Retinal pigment epithelial cell (primary cell): ENCODE measurements at regions not wholly inside any gene's neighbourhood (a gene's known extent, or its start where the extent isn't known, plus 50 kb on each side); places are given as distances from the start of the nearest gene placed in this dataset.

ENCODE experiments used
- DNase-seq: peaks from one replicate; pipeline ENCODE4 v3.0.0-alpha.2; 2010; ENCODE audit warnings: low read depth
- H3K4me3 ChIP-seq: 2 replicates; pipeline ENCODE4 v1.5.1; 2011; ENCODE audit warnings: mild to moderate bottlenecking, low read length, control low read depth, moderate library complexity
- TF ChIP-seq, protein P1 (sequence below): conservative IDR thresholded peaks from 2 replicates; pipeline ENCODE4 v1.5.1; 2011; ENCODE audit warnings: low read depth, low read length, control low read depth, inconsistent platforms

DNA sequence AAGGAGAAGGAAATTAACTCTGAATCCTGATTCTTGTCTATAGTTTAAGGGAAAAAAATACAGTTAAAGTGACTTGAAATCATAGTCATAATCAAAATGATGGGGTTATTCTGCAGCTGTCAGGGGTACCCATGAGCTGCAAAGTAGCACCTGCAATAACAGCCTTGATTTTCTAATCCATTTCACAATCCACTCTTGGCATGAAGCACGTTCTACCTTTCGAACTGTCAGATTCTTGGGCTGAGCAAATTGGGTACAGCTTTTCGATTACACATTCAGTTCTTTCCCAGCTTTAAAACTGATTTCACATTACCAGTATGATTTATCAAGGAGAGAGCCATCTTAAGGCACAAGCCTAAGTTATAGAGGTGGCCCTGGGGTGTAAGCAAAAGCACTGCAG is 118.5 kb upstream of the DTNBP1 start:
- DNase-seq: no peak
- TF ChIP-seq, protein P1, sequence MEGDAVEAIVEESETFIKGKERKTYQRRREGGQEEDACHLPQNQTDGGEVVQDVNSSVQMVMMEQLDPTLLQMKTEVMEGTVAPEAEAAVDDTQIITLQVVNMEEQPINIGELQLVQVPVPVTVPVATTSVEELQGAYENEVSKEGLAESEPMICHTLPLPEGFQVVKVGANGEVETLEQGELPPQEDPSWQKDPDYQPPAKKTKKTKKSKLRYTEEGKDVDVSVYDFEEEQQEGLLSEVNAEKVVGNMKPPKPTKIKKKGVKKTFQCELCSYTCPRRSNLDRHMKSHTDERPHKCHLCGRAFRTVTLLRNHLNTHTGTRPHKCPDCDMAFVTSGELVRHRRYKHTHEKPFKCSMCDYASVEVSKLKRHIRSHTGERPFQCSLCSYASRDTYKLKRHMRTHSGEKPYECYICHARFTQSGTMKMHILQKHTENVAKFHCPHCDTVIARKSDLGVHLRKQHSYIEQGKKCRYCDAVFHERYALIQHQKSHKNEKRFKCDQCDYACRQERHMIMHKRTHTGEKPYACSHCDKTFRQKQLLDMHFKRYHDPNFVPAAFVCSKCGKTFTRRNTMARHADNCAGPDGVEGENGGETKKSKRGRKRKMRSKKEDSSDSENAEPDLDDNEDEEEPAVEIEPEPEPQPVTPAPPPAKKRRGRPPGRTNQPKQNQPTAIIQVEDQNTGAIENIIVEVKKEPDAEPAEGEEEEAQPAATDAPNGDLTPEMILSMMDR: no peak
- H3K4me3 ChIP-seq: no peak overlapping the region

DNA sequence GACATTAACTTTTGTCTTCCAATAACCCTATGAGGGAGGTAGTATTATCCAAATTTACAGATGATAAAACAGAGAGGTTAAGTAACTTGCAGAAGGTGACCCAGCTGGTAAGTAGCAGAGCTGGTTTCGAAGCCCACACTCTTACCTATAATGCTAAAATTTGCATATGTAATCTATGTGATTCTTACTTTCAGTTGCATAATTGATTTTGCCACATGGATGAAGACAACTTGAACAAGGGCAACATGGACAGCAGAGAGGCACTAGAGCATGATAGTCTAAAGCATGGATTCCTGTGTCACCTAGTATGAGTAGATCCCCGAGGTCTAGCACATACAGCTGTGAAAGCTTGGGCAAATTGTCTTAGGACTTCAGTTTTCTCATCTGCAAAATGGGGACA is 117.6 kb upstream of the DTNBP1 start:
- H3K4me3 ChIP-seq: no peak overlapping the region
- no peak for DNase-seq
- TF ChIP-seq, protein P1: no peak

DNA sequence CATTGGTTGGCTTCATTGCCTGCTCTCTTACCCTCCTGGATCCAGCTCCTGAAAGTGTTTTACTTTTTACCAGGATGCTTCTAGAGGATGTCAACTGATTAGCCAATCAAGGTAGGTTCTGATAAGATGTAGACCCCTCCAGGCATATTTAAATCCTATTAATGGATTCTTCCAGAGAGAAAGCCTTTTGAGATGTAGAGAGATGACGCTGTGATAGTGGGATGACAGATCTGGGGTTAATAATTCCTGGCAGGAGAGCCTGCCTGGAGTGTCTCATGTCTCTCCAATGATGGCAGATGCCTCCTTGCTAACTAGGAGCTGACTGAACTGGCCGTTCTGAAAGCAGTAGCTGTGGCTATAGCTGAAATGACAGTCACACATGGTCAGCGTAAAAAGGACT is 116.9 kb upstream of the DTNBP1 start:
- H3K4me3 ChIP-seq: no peak overlapping the region
- no peak for DNase-seq
- TF ChIP-seq, protein P1: no peak

DNA sequence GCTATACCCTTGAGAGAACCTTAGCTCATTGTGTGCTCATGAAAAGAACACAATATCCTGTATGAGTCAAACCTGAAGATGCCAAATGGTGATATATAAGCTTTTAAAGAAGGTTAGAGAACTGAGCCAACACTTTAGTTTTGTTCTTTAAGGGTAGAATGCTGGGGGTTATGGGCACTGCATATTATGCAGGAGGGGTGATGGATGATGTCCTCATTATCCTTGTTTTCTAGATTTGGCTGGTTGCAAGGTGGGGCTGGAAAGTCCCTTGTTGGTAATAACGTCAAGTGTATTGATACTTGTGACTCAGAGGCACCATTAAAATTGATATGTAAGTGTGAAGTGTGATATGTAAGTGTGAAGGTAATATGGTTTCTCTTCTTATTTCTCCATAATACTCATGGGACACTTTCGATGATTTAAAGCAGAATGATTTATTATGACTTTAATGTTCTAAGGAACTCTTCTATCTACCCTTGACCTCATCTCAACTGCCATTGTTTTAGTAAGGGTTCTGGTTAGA is 113.7 kb upstream of the DTNBP1 start:
- no peak for DNase-seq
- TF ChIP-seq, protein P1: no peak
- no peak overlapping the region for H3K4me3 ChIP-seq

DNA sequence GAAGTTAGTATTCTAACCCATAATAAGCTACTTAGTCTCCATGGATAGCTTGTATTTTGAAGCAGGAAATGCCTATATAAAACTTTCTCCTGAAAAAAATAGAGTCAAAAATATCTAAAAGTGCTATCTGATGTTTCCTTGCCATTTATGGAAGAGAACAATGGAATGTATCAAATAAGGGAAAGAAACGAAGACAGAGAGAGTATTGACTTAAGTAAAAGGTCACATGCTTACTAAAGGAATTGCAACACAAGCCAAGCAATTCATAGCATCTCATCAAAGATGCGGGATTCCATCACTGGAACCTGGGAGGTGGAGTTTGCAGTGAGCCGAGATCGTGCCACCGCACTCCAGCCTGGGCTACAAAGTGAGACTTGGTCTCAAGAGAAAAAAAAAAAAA is 112.9 kb upstream of the DTNBP1 start:
- TF ChIP-seq, protein P1: no peak
- H3K4me3 ChIP-seq: no peak overlapping the region
- DNase-seq: no peak

DNA sequence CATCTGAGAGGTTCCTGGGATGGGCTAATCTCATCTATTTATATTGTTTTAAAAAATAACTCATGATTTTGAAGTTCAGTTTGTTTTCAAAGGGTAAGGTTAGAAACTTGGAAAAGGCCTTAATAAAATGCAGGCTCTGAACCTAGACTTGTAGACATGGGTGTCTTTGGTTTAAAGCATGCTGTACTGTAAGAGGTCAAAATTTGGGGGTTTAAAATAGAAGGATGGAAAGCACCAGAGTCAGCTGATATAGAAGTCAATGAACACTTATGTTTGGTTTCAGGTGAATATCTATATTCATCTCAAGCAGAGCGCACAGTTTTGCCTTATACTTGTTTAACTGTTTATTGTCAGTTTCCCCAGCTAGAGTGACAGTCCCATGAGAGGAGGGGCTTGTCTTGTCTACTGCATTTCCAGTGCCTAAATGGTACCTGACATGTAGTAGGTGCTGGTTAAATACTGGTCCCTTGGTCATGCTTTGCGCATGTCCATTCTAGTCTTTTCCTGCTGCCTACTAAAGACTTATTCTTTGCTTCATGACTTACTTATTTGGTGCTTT is 112.3 kb upstream of the DTNBP1 start:
- no peak for DNase-seq
- H3K4me3 ChIP-seq: no peak overlapping the region
- TF ChIP-seq, protein P1: no peak

DNA sequence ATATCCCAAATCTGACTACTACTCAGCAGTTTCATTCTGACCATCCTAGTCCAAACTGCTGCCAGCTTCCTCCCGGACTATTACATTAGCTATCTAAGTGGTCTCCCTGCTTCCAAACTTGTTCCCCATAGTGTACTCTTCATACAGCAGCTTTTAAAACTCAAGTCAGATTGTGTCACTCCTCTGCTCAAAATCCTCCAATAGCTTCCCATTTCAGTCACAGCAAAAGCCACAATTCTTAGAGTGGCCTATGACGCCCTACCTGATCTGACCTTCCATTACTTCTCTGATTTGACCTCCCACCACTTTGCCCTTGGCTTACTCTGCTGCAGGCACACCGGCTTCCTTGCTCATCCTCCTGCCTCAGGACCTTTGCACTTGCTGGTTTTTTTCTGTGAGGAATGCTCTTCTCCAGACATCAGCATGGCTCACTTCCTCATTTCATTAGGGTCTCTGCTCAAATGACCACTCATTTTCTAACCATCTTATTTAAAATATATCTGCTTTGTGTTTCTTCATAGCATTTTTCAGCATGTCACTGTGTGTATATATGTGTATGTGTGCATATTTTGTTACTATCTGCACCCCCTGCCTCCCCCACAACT is 111.1 kb upstream of the DTNBP1 start:
- H3K4me3 ChIP-seq: no peak overlapping the region
- no peak for DNase-seq
- TF ChIP-seq, protein P1: no peak
